CD1c-positive myeloid dendritic cell (primary cell): ENCODE measurements at regions not wholly inside any gene's neighbourhood (a gene's known extent, or its start where the extent isn't known, plus 50 kb on each side); places are given as distances from the start of the nearest gene placed in this dataset.

Experiments
- DNase-seq: peaks from one replicate; pipeline ENCODE4 v3.0.0-alpha.2; 2016; ENCODE audit errors: extremely low spot score

DNA sequence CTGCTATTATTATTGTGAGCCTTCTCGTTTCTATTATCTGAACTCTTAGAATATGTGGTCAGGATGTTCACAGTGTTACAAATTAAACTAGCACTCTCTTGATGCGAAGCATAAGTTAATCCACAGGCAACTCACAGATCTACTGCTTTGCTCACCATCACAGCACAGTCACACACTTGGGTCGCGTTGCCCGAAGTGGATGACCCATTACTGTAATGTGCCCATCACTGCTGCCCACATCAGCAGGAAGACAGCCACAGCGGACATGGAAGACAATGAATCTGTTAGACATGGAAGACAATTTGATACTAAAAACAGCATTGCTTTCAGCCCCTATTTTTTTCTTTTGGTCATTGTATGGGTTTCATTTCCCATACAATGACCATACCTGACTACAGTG lies 216.4 kb upstream of the B3GAT1 start:
- DNase-seq, result no peak

DNA sequence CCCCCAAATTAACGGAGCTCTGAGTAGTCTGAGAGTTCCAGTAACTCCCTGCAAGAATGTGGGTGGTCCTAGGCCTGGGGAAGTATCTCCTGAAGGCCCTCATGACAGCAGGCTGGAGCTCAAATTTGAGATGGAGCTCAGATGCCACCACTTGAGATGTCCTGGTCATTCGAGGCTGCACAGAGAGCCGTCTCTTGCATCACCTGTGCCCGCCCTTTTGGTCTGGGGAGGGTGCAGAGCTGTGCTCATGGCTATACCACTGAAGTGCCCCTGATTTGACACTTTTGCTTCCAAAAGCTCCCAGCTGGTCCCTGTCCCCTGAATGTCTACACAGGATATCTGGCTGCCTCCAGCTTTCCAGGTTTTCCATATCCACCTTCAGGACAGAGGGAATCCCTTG lies 214.0 kb upstream of the B3GAT1 start:
- DNase-seq, result no peak

DNA sequence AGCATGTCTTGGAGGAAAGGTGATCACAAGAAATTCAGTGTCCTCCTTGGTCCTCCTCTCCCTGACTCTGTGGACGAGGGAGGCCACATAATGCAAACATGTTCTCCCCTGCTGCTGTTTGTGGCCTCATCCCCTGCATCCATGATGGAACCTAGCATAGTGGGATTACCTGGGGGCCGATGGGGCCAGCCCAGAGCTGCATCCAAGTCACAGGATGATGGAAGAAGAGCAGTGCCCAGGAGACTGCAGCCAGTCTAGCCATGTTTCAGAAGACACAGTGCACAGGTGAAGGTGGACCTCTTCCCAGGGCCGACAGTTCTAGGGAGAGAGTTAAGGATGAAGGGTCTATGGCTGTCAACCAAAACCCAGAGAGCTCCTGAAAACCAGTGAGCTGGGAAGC lies 213.6 kb upstream of the B3GAT1 start:
- DNase-seq, result no peak

DNA sequence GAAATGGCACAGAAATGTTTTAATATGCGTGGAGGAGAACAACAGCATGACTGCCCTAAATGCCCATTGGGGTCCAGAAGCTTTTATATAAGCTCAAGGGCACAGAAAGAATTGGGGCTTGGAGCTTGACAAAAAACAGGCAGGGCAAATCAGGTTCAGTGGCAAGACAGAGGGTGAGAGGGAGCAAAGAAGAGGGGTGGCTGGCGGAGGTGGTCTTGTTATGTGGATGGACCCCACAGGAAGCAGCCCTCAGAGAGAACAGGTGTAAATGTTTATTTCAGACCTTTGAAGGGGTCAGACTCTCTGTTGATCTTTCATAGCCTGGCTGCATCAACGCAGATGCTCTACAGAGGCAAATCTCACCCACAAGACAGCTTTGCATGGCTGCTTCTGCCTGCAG lies 213.1 kb upstream of the B3GAT1 start:
- DNase-seq, result no peak

DNA sequence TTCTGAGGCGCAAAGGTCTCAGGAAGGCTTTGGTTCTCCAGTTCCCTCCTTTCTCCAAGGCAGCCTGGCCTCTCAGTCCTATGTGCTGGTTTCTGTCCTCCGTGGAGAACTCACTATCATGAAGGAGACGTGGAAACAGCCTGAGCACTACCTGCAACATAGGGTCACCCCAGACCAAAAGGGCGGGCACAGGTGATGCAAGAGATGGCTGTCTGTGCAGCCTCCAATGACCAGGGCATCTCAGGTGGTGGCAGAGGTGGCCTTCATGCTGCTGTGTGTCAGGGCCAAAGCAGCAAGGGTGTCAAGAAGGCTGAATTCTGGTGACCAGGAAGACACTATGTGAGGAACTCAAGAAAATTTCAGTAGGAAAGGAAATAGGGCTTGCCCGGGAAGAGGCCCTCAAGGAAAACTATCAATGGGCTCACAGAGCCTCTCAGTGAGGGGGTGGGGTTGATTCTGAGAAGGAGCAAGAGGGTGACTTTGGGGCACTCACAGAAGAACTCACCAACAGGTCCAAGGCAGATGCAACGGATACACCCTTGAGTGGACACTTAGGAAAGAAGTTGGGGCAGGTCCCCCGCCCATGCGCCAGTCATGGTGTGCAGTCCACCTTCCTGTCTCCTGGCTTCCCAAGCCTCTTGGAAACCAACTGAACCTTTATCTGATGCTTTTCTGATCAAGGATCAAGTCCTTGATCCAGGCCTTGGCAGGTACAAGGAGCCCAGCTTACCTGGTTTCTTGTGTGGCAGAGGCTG lies 212.3 kb upstream of the B3GAT1 start:
- DNase-seq, result no peak

DNA sequence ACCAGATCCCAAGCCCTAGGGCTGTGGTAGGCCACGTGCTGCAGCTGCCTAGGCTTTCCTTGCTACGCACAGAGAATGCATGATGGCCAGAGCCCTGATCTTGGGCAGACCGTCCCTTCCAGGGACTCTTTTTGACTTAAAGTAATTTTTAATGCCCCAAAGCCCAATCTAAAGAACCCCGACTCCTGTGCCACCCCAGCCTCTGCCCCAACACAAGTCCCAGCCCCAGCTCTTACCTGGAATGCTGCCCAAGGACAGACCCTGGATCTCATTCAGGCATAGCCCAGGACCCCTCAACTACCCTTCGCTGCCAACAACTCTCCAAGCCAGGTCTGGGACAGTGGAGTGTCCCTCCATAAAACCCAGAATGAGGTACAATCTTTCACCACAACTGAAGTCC lies 211.7 kb upstream of the B3GAT1 start:
- DNase-seq, result no peak

DNA sequence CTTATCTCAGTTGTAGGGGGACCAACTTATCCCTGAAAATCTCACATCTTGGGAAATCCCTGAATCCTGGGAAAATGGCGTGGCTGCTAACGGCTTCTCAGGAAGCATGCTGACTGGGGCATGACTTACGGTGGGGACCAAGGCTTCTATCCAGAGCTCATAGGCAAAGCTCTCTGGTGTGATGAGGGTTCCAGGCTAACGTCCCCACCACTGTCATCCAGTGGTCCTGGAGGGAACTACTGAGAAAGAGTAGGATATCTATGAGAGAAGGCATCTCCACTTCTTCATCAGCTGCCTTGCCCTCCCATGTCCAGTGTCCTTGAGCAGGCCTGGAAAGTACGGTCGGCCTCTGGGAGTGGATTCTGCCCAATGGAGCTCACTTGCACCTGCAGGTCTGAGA lies 210.4 kb upstream of the B3GAT1 start:
- DNase-seq, result no peak

DNA sequence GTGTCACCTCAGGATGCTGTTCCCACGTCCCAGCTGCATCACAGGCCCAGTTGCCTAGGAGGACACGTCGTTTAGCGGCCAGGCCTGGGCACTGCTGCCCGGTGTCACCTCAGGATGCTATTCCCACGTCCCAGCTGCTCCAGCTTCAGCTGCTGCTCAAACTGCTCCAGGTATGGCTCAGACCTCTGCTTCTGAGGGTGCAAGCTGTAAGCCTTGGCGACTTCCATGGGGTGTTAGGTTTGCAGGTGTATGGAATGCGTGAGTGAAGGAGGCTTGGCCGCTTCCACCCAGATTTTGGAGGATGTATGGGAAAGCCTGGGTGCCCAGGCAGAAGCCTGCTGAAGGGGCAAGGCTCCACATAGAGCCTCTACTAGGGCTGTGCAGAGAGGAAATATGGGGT lies 205.3 kb upstream of the B3GAT1 start:
- DNase-seq, result no peak

DNA sequence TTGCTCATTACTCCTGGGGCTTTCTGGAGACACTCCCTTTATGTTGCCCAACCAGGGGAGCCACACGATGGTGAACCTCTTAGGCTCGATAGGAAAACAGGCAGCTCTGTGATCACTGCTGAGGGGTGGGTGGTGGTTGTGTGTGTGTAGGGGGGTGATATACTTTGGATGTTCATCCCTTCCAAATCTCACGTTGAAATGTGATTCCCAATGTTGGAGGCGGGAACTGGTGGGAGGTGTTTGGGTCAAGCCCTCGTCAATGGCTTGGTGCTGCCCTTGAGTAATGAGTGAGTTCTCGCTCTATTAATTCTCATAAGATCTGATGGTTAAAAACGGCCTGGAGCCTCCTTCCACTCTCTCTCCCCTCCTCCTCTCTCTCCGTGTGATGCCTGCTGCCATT lies 204.0 kb upstream of the B3GAT1 start:
- DNase-seq, result no peak

DNA sequence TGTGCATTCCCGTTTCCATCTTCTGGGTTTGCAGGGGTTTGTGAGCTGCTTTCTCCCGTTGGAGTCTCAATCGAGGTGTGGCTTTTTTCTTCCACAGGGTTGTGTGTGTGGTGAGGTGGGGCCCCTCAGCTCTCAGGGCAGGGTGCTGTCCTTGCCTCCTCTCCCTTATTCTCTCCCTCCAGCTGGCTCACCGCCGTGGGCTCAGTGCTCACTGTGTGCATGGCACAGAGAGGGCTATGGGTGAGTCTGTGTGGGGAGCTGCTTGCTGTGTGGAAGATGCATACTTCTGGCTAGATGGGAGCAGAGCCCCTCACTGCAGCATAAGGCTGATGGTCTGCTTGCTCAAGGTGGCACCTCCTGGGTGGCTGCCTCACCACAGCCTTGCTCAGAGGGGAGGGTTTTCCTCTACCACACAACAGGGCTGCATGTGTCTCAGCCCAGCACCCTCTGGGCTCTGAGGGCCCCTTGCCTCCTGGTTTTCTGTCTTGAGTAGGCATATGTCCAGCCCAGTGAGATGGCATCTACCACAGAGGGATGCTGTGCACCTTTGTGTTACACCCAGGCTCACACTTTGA lies 203.1 kb upstream of the B3GAT1 start:
- no peak for DNase-seq

DNA sequence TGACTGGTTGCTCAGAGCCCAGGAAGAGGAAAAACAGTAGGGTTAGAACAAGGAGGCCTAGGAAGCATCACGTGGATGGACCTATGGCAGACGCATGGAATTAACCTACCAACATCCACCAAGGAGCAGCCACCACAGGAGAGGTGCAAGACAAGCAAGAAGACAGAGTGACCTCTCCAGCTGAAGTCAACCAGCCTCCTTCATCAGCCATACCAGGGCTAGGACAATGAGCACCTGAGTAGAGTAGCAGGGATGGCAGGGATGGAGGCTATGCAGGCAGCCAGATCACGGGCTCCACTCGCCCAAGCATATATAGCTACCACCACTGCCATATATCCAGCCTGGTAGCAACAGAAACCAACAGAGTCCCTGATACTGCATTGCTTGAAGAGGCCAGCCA lies 202.1 kb upstream of the B3GAT1 start:
- no peak for DNase-seq

DNA sequence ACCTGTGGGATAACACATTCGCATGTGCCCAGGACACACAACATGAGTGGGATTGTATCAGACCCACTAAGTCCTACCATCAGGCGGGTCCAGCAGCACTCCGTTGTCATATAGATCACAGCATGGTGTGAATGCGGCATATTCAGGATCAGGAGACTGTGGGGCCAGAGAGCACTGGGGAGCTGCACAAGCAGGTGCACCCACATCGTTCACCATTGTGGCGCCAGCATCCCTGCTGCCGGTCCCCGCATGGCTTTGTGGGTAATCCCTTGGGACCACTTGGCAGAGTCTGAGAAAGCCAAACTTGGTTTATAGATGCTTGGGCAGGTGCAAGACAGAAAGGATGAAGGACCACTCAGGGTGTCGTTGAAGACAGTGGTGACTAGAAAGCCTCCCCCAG lies 201.6 kb upstream of the B3GAT1 start:
- DNase-seq, result no peak

DNA sequence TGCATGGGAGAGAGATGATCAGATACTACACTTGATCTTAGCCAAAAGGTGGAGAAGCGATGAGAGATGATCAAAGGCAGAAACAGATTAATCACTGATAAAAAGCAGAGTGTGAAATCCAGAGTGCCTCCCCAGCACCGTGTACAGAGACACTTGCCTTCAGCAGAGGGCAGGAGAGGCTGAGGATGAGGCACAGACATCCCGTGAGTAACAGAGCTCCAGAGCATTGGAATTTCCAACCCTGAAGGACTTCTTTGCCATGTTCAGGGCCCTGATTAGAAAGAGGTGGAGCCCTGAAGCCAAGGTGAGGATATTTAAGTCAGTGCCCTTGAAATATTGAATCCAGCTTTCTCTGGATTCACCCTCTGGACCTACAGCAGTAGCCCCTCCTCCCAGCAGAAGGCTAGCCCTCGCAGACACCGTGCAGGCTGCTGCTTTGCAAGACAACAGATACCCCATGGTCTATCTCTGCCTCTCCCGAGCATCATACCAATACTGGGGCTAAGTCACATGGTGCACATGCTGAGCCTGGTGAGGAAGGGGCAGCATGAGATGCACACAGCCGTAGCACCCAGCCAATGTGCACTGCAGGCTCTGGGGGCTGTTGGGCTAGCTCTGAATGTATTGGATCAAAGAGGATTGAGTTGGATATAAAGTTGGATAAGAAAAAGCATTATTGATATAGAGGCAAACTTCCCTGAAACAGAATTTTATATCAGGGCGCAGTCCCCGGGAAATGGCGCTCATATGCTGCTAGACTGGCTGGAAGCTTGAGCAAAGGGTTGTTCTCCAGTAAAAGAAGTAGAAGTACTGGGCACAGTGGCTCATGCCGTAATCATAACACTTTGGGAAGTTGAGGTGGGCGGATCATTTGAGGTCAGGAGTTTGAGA lies 200.3 kb upstream of the B3GAT1 start:
- DNase-seq, result no peak

DNA sequence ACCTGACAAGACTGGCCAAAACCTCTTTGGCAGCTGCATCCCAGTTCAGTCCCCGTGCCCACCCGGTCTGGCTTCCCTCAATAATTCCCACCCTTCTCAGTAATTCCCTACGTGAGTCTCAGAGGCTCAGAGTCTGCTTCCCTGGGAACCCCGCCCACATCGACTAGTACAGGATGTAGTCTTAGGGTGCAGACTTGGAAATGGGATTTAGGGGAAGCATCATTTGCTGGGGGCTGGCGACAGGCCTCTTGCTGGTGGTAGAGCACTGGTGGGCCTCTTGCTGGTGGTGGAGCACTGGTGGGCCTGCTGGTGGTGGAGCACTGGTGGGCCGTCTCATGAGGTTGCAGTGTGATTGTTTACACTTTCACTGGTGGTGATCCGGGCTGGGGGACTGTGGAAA lies 199.5 kb upstream of the B3GAT1 start:
- no peak for DNase-seq

DNA sequence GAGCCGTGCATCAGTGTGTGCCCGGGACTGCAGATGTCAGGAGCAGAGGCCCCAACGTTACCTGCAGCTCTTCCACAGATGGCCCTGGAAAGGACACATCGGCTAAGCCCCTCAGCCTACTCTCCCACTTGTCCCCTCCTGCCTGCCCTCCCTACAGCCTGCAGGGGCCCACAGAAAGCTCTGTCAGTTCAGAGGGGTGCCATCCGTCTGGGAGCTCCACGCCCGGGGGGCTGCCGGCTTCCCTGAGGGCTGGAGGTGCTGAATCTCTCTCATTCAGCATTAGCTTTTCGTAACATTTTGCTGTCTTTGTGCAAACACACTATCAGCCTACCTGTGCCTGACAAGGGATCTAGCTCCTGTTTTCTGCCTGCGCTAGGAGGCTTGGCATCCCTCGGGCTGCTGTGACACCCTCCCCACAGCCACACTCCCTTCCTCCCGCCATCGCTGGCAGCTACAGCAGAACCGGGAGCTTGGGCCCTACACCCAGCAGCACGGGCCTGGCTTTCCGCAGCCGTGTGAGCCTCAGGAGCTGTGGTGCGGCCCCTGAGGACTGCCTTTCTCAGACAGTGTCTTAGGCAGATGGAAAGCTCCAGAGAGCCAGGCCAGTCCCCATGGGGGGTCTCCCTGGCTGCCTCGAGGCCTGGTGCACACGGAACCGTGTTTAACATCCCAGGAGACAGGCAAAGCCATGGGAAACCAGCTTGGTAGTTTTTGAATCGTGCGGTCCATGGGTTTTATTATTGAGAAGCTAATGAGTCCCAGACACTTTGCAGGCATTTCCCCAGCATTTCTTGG lies 198.3 kb upstream of the B3GAT1 start:
- no peak for DNase-seq

DNA sequence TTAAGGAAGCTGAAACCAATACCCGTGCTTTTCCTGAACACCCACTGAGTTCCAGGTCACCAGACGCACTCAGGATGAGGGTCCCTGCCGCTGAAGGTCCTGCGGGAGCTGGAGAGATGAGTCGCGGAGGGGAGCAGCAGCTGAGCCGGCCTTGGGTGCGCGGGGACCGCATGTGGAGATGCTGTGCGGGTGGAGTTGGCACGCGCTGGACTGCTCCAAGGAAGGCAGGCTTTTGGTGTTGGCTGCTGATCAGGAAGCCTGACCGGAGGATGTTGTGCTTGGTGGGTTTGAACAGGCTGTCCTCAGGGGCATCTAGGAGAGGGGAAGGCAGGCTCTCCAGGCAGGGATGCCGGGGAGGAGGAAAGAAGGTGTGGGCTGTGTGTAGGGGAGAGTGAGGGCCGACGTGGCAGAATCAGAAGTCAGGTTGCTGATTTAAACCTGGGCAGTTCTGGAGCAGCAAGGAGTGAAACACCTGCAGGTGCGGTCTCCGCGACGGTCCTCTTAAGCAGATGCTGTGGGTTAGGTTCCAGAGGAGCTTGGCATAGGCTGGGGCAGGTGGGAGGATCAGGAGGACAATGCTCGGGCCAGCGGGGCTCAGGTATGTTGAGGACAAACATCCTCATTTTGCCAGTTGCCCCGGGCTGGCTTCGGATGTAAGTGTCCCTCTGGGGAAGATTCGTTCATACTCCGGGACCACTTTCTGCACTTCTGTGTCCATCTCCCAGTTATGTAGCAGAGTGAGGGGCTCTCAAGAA lies 197.5 kb upstream of the B3GAT1 start:
- no peak for DNase-seq

DNA sequence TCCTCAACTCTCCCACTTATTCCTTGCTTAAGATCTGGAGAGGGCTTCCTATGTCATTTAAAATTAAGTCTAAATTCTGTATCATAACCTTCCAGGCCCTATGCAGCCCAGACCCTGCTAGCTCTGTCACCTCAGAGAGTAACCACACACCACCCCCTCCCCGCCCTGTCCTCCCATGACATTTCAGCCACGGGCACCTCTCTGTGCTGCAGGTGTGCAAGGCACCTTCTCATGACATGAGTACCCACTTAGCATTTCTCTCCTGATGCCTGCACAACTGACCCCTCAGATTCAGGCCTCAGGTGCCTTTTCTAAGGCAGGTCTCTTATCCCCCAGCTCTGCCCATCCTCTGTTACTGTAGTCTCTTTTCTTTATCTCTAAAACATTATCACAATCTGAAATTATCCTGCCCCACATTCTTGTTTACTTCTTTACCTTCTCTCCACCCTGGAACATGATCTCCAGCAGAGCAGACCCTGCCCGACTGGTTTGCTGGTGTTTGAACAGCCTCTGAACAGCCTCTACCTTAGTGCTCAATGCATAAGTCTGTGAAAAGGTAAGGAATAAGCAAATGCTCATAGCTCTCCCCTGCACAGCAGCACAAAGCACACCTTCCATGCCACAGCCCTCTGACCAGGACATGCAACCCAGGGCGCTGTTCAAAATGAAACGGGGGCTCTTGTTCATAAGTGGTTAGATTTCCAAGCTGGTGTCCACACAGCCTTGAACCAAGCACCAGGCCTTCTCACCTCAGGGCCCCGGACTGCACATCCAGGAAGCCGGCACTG lies 196.1 kb upstream of the B3GAT1 start:
- no peak for DNase-seq

DNA sequence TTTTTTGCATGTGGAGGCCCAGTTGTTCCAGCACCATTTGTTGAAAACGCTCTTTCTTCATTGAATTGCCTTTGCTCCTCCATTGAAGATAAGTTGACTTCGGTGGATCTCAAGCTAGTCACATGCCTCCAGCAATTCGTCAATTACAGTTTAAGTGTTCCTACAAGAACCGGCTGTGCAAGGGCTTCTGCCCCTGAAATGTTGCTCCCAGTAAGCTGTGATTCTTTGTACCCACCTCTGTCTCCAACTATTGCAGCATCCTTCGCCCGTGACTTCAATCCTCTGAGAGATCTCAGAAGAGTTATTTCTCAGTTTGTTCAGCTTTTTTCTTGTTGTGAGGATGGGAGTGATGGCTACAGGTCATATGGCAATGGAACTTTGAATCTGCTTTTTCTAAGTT lies 194.2 kb upstream of the B3GAT1 start:
- DNase-seq, result no peak

DNA sequence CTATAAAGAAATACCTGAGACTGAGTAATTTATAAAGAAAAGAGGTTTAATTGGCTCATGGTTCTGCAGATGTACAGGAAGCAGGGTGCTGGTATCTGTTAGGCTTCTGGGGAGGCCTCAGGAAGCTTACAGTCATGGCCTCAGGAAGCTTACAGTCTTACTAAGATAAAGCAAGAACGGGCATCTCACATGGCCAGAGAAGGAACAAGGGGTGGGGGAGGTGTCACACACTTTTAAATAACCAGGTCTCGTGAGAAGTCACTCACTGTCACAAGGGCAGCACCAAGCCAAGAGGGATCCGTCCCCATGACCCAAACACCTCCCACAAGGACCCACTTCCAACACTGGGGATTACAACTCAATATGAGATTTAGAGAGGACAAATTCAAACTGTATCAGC lies 192.8 kb upstream of the B3GAT1 start:
- DNase-seq, result no peak

DNA sequence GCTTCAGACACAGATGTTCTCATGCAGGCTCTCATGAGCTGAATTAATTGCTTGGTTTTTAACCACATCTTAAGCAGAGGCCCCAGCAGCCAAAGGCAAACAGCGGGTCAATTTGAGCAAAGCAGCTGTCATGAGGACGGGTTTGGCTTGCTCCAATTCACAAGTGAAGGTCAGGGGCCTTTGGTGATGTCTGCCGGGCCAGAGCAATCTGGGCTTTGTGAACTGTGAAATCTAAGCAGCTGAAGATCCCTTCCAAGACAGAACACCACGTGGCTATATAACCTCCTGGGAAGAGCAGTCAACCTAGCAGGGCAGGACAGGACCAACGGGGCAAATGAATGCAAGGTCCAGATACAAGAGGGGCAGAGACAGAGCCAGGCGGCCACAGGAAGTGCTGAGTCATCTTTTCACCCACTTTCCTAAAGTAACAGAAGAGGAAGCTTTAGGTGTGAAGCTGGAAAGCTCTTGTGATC lies 187.3 kb upstream of the B3GAT1 start:
- DNase-seq, result no peak
